ENCODE measurements at regions not wholly inside any gene's neighbourhood (a gene's known extent, or its start where the extent isn't known, plus 50 kb on each side); places are given as distances from the start of the nearest gene placed in this dataset.

- in situ Hi-C loops (cut with HindIII; ENCODE audit: low sequenced_read_pairs): no loop called here
Observed at GRCh38 chr10:117945651-117946050, 101.1 kb downstream of the RAB11FIP2 start.

GRCh38 chr10:117946525-117947070 lies 100.1 kb downstream of the RAB11FIP2 start:
- in situ Hi-C loops (cut with HindIII; ENCODE audit: low sequenced_read_pairs): no loop called here

GRCh38 chr10:117948493-117948892 lies 98.2 kb downstream of the RAB11FIP2 start:
- in situ Hi-C loops (cut with HindIII; ENCODE audit: low sequenced_read_pairs): no loop called here

GRCh38 chr10:117950408-117950807 lies 96.3 kb downstream of the RAB11FIP2 start:
- in situ Hi-C loops (cut with HindIII; ENCODE audit: low sequenced_read_pairs): no loop called here

All from DLD1 (cell line).